ENCODE measurements at regions not wholly inside any gene's neighbourhood (a gene's known extent, or its start where the extent isn't known, plus 50 kb on each side); places are given as distances from the start of the nearest gene placed in this dataset.

GRCh38 chr2:19802086-19802841, 99.5 kb downstream of the TTC32 start:
- H3K36me3 Mint-ChIP-seq (ENCODE audit: low read depth) = no peaks in the 10 kb centered on the region
- DNase-seq (no peak), ATAC-seq (no peak)
- no peak overlapping the region for H3K27ac Mint-ChIP-seq
- H3K27me3 Mint-ChIP-seq = peaks cover 2% of the 10 kb centered on the region
- no peaks in the 10 kb centered on the region for H3K4me1 Mint-ChIP-seq
- no peak overlapping the region for H3K4me3 Mint-ChIP-seq
- no peaks in the 10 kb centered on the region for H3K9me3 Mint-ChIP-seq

DNA sequence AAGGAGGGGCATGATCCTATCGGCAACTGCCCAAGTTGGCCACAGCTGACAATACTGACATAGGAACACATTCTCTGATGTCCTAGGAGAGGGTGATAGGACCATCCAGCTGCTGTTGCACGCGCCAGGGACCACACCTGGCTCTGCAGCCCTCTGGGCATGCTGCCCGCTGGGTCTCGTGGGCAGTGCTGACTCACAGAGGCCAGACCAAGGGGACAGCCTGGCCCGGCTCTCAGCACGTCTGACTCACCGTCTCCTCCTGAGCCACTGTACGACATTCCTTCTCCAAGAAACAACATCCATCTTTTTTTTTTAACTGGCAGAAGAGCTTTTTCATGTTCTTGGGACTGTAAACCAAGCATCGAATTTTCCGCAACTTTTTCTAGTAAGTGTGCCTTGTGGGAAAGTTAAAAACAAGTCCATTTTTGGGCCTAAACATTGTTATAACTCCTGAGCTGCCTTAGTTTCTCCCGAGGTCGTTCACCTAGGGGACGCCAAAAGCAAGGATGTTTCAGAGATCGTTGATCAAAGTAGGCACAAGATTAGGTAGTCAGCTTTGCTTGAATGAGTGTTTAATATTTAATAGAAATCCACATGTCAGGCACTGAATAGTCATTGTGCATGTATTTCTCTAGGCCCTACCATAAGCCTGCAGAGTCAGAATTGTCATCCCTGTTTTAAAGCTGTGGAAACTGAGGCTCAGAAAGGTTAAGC, 100.3 kb downstream of the TTC32 start:
- H3K27ac Mint-ChIP-seq = no peak overlapping the region
- no peaks in the 10 kb centered on the region for H3K4me1 Mint-ChIP-seq
- H3K36me3 Mint-ChIP-seq (ENCODE audit: low read depth) = no peaks in the 10 kb centered on the region
- H3K4me3 Mint-ChIP-seq = no peak overlapping the region
- peaks cover 2% of the 10 kb centered on the region for H3K27me3 Mint-ChIP-seq
- ATAC-seq = no peak
- DNase-seq = no peak
- no peaks in the 10 kb centered on the region for H3K9me3 Mint-ChIP-seq

DNA sequence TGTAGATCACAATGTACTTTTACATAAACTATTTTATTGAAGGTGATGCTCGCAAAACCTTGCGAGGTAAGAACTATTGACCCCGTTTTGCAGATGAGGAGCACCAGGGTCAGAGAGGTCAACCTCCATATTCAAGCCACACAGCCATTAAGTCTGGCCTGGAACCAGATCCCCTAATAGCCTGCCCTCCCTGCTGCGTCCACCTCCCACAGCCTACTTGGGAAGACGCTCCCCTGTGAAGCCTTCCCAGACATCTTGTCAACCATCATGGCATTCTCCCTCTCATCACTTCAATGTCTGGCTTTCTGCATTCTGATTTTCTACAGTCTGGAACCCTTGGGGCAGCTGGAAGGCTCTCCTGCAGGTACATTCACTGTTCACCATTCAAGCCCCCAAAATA, 101.0 kb downstream of the TTC32 start:
- ATAC-seq (no peak), DNase-seq (no peak)
- Mint-ChIP-seq H3K27me3 (peaks cover 2% of the 10 kb centered on the region), H3K9me3 (no peaks in the 10 kb centered on the region), H3K4me3 (no peak overlapping the region), H3K36me3 (ENCODE audit: low read depth) (no peaks in the 10 kb centered on the region), H3K27ac (no peak overlapping the region), H3K4me1 (no peaks in the 10 kb centered on the region)

DNA sequence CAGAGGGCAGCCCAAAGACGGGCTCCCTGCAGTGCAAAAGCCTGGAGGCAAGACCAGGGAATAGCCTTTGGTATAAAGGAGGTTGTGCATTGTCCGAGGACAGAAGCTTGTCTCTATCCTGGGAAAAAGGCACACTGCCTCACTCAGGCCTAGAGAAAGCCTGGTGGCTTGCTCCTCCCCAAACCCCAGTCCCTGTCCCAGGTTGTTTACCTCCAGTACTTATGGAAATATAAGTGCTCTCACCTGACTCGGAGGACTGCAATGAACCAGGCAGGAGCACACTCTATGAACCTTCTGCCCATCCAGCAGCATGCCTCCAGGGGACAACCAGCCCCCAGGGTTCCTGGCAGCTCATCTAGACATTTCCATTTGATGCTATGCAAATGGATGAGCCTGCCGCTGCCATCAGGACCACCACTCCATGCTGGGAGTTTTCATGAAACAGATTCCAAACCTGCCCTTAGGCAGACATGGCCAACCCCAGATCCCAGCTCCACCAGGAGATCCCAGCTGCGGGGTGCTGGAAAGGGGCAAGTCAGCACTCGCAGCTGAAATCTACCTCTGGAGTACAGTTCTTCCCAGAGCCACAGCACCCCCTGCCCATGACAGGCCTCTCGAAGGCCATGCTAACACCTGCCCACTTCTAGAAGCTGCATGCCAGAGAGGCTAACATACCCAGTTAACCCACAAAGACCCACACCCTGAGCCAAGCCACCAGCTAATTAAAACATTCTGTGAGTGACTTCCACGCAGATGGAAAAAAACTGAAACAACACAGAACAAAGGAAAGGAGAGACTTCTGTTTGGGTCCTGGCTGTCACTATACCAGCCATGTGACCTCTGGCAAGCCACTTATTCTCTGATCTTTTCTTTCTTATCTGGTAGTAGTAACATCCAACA, 101.7 kb downstream of the TTC32 start:
- H3K27ac Mint-ChIP-seq = no peak overlapping the region
- peaks cover 2% of the 10 kb centered on the region for H3K27me3 Mint-ChIP-seq
- H3K36me3 Mint-ChIP-seq (ENCODE audit: low read depth) = no peaks in the 10 kb centered on the region
- H3K4me1 Mint-ChIP-seq = no peaks in the 10 kb centered on the region
- ATAC-seq (no peak), DNase-seq (no peak)
- no peak overlapping the region for H3K4me3 Mint-ChIP-seq
- H3K9me3 Mint-ChIP-seq = no peaks in the 10 kb centered on the region

- Mint-ChIP-seq H3K27ac (no peak overlapping the region), H3K27me3 (no peaks in the 10 kb centered on the region), H3K9me3 (no peaks in the 10 kb centered on the region), H3K36me3 (ENCODE audit: low read depth) (no peaks in the 10 kb centered on the region), H3K4me1 (no peaks in the 10 kb centered on the region), H3K4me3 (no peak overlapping the region)
- ATAC-seq (no peak), DNase-seq (no peak)
Measured at GRCh38 chr2:19797871-19798270, 103.9 kb downstream of the TTC32 start.

- ATAC-seq = no peak
- no peak for DNase-seq
- Mint-ChIP-seq H3K4me3 (no peak overlapping the region), H3K4me1 (no peaks in the 10 kb centered on the region), H3K27ac (no peak overlapping the region), H3K27me3 (no peaks in the 10 kb centered on the region), H3K9me3 (no peaks in the 10 kb centered on the region), H3K36me3 (ENCODE audit: low read depth) (no peaks in the 10 kb centered on the region)
Measured at GRCh38 chr2:19797243-19797810, 104.5 kb downstream of the TTC32 start.

DNA sequence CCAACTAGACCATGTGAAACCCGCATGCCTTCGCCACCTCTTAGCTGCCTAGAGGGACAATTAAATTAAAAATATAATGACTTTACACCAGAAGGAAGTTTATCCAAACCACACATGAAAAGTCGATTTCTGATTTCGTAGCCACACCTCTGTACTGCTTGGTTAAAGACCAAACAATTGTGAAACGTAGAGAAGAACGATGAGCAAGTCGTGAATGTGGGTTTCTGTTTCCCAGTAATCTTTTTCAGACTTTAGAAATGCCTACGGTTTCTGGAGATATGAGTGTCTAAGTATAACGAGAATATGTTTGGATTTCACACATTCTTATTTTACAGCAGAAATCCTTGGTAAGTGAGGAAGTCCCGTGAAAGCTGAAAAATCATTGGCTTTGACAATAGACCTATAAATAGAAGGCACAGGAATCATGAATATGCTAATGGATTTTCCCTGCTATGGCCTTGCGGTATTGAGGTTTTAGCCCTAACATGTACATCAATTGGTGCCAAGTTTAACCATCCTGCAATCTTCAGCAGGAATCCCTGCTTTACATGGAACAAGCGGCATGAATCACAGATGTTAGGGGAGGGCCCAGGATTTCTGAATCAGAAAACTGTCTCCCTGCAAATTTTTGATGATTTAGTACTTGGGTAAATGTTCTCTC, 105.6 kb downstream of the TTC32 start:
- no peak for ATAC-seq
- Mint-ChIP-seq H3K9me3 (no peaks in the 10 kb centered on the region), H3K27ac (no peak overlapping the region), H3K36me3 (ENCODE audit: low read depth) (no peaks in the 10 kb centered on the region), H3K4me1 (no peaks in the 10 kb centered on the region), H3K4me3 (no peak overlapping the region), H3K27me3 (no peaks in the 10 kb centered on the region)
- DNase-seq = no peak

DNA sequence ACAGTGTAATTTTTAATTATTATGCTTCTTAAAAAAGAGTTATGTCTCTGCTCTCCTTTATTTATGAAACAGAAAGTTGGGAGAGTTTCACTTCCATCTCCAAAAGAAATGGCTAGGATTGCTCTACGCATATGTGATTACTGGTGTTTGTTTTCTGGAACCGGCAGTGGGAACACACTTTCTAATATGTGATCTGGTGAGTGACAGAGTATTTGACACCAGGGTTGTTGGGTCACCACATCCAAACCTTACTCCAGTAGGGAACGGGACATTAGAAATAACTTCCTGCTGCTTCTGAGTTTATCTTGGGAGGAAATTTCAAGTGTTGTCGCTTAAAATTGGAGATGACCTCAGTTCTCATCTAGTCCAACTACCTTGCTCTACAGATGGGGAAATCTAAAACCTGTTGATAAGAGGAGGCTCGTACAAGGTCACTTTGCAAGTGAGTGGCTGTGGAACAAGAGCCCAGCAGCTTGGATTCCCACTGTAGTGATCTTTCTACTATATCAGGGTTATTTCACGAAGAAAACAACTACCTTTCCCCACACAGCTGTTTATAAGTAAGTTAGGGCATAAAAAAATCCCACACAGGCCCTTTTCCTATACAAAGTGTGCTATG, 108.5 kb downstream of the TTC32 start:
- Mint-ChIP-seq H3K4me1 (no peaks in the 10 kb centered on the region), H3K9me3 (no peaks in the 10 kb centered on the region), H3K4me3 (no peak overlapping the region), H3K36me3 (ENCODE audit: low read depth) (no peaks in the 10 kb centered on the region), H3K27me3 (no peaks in the 10 kb centered on the region), H3K27ac (no peak overlapping the region)
- ATAC-seq (no peak), DNase-seq (no peak)

- DNase-seq (no peak), ATAC-seq (no peak)
- H3K4me1 Mint-ChIP-seq = no peaks in the 10 kb centered on the region
- H3K27ac Mint-ChIP-seq = no peak overlapping the region
- H3K36me3 Mint-ChIP-seq (ENCODE audit: low read depth) = no peaks in the 10 kb centered on the region
- H3K27me3 Mint-ChIP-seq = peaks cover 3% of the 10 kb centered on the region
- no peaks in the 10 kb centered on the region for H3K9me3 Mint-ChIP-seq
- H3K4me3 Mint-ChIP-seq = no peak overlapping the region
Measured at GRCh38 chr2:19790291-19790690, 111.5 kb downstream of the TTC32 start.

DNA sequence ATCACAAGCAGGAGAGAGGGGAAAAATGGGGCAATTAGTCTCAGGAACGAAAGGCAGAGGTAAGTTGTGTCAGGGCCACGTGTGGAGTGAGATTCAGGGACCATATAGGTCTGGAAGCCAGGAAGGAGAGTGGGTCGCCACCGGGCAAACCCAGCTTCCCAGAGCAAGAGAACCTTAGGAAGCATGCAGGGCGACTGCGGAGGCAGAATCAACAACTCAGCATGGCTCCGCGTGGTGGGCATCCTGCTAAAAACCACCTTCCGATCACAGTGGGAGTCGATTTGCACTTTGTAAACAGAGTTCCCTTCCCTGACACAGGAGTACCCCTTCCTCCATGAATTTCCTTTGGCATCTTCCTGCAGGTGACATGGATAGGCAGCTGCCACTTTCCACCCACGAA, 114.6 kb downstream of the TTC32 start:
- ATAC-seq = no peak

DNA sequence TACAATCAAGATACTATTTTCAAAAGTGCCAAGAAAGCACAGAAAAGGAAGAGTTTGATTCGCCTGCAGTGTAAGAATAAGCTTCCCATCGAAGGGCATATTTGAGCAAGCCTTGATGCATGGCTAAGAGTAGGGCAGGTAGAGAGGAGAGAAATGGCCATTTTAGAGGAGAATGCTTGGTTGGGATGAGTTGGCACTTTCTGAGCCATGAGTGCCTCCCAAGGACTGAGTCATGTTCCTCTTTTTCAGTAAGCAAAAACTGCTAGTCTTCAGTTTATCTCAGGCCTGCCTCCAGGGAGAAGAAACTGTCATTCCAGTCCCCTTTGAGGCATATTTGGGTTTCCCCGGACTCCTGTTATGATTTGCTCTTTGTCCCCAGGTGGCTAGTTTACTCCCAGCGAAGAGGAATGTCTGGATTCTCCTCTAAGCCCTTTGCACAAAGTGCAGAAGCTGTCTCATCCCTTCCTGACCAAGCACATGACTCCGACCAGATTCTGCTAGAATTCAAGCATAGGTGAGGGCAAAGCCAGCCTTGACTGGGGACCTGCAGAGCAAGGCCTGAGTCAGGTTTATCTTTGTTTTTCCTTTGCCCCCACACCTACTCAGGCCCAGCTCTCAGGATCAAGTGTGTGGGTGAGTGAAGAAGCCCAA, 115.2 kb downstream of the TTC32 start:
- Mint-ChIP-seq H3K27me3 (peaks cover 6% of the 10 kb centered on the region), H3K27ac (no peak overlapping the region), H3K4me1 (no peaks in the 10 kb centered on the region), H3K9me3 (no peaks in the 10 kb centered on the region), H3K4me3 (no peak overlapping the region), H3K36me3 (ENCODE audit: low read depth) (no peaks in the 10 kb centered on the region)
- DNase-seq (no peak), ATAC-seq (no peak)

More for the DNA sequence above, 114.6 kb downstream of the TTC32 start:
- H3K4me1 Mint-ChIP-seq = no peaks in the 10 kb centered on the region
- peaks cover 6% of the 10 kb centered on the region for H3K27me3 Mint-ChIP-seq
- no peaks in the 10 kb centered on the region for H3K36me3 Mint-ChIP-seq (ENCODE audit: low read depth)
- no peaks in the 10 kb centered on the region for H3K9me3 Mint-ChIP-seq
- H3K4me3 Mint-ChIP-seq = no peak overlapping the region
- no peak for DNase-seq
- no peak overlapping the region for H3K27ac Mint-ChIP-seq

DNA sequence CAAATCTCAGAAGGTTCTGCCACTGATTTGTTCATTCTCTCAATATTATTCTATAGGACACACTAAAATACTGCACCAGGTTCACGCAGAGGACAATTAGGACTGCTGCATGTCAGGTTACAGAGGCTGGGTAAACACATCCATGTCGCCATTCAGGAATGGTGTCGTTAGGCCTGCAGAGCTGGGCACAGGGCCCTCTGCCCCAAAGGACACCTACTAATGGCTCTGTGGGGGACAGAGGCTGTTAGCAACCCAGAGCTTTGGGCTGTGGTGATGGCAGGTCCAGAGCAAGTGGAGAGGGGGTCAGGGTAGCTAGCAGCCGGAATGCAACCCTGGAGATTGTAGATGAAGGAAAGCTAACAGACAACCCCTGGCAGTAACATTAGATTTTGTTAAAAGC, 115.9 kb downstream of the TTC32 start:
- Mint-ChIP-seq H3K4me1 (no peaks in the 10 kb centered on the region), H3K9me3 (no peaks in the 10 kb centered on the region), H3K4me3 (no peak overlapping the region)

GRCh38 chr2:19785447-19785846, 116.3 kb downstream of the TTC32 start:
- no peaks in the 10 kb centered on the region for H3K9me3 Mint-ChIP-seq
- no peak overlapping the region for H3K27ac Mint-ChIP-seq
- H3K4me3 Mint-ChIP-seq = no peak overlapping the region
- DNase-seq (no peak), ATAC-seq (no peak)
- H3K4me1 Mint-ChIP-seq = no peaks in the 10 kb centered on the region
- H3K36me3 Mint-ChIP-seq (ENCODE audit: low read depth) = no peaks in the 10 kb centered on the region
- H3K27me3 Mint-ChIP-seq = peaks cover 6% of the 10 kb centered on the region

More for the DNA sequence above, 115.9 kb downstream of the TTC32 start:
- Mint-ChIP-seq H3K27ac (no peak overlapping the region), H3K27me3 (peaks cover 6% of the 10 kb centered on the region), H3K36me3 (ENCODE audit: low read depth) (no peaks in the 10 kb centered on the region)
- DNase-seq = no peak
- no peak for ATAC-seq
